Vagina (tissue), 2 donors: ENCODE measurements at regions not wholly inside any gene's neighbourhood (a gene's known extent, or its start where the extent isn't known, plus 50 kb on each side); places are given as distances from the start of the nearest gene placed in this dataset.

Source experiments
- DNase-seq, 2 donors: peaks; one replicate each; pipeline ENCODE4 v3.0.0-alpha.2; 2017; ENCODE audit errors: extremely low spot score in 2 of 2
- H3K27ac ChIP-seq: fragments of 200-600 bp; sonication (generic); one replicate; pipeline ENCODE4 v1.5.1; 2019
- H3K27me3 ChIP-seq: fragments of 200-600 bp; sonication (generic); one replicate; pipeline ENCODE4 v1.5.1; 2019
- H3K36me3 ChIP-seq, 2 donors: fragments of 200-600 bp; sonication (generic); one replicate each; pipeline ENCODE4 v1.5.1; 2017 to 2019
- H3K4me1 ChIP-seq: fragments of 200-600 bp; sonication (generic); one replicate; pipeline ENCODE4 v1.5.1; 2019
- H3K4me3 ChIP-seq, 2 donors: fragments of 200-600 bp; sonication (generic); 1 replicate in 1 of 2; 2 replicates in 1 of 2; pipeline ENCODE4 v1.5.1; 2016 to 2019
- H3K9me3 ChIP-seq: fragments of 200-600 bp; sonication (generic); one replicate; pipeline ENCODE4 v1.5.1; 2019
- CTCF ChIP-seq, 3 experiments: fragments of 450-650 bp in 2 of 3; fragments of 200-600 bp in 1 of 3; sonication (generic) in 1 of 3; IDR thresholded peaks; one replicate each; pipeline ENCODE4 v1.5.1; 2017 to 2019; ENCODE audit warnings: antibody characterized with exemption in 3 of 3, mild to moderate bottlenecking in 2 of 3, moderate library complexity in 2 of 3
- POLR2A ChIP-seq, 2 donors: fragments of 450-650 bp; IDR thresholded peaks; one replicate each; pipeline ENCODE4 v1.6.1; 2017; ENCODE audit warnings: antibody characterized with exemption in 2 of 2, mild to moderate bottlenecking in 2 of 2, moderate library complexity in 2 of 2
- POLR2AphosphoS5 ChIP-seq, 2 donors: sonication (generic); formaldehyde crosslinking; IDR thresholded peaks; one replicate each; pipeline ENCODE4 v1.9.0; 2017; ENCODE audit warnings: antibody characterized with exemption in 2 of 2, mild to moderate bottlenecking in 2 of 2, low read depth in 1 of 2; ENCODE audit not compliant: insufficient read depth in 1 of 2
- intact Hi-C: fragments of 100-400 bp; cut with DNase I; formaldehyde crosslinking; loops from one replicate; pipeline ENCODE4 v1.15.1; 2023

DNA sequence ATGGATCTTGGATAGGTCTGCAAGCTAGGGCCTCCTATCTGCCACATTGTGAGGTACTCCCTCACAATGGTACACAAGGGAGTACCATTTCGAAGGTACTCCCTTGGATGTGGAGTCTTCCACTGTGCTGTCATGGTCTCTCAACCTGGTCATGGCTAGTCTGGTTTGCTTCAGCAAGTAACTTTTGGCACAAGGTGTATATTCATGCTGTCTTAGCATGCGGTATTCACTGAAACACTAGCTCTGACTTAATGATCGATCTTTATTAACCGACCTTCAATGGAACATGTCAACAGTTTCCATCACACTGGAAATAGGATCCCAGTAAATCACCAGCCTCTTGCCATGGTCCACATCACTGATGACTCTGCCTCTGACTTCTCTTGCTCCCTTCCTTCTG lies 77.5 kb upstream of the HS3ST1 start:
- intact Hi-C loops, result no loop called here
- H3K27me3 ChIP-seq, result no peaks in the 10 kb centered on the region
- no peaks in the 10 kb centered on the region for H3K9me3 ChIP-seq
- no peaks in the 10 kb centered on the region for H3K36me3 ChIP-seq
- no peak overlapping the region for H3K27ac ChIP-seq
- peaks cover 8% of the 10 kb centered on the region for H3K4me1 ChIP-seq
- no peak overlapping the region for H3K4me3 ChIP-seq
- TF ChIP-seq POLR2AphosphoS5 (IDR thresholded peaks at IDR 0.05; ENCODE audit: insufficient read depth in 1 of 2, low read depth in 1 of 2), result no peak
- no peak for TF ChIP-seq POLR2A (IDR thresholded peaks at IDR 0.05)
- no peak for TF ChIP-seq CTCF (IDR thresholded peaks at IDR 0.05)
- no peak for DNase-seq

GRCh38 chr4:11505221-11505971 lies 76.7 kb upstream of the HS3ST1 start:
- no peaks in the 10 kb centered on the region for H3K9me3 ChIP-seq
- H3K27me3 ChIP-seq, result no peaks in the 10 kb centered on the region
- no peak for DNase-seq
- no peak overlapping the region for H3K4me3 ChIP-seq
- H3K4me1 ChIP-seq, result peaks cover 8% of the 10 kb centered on the region
- TF ChIP-seq POLR2AphosphoS5 (IDR thresholded peaks at IDR 0.05; ENCODE audit: insufficient read depth in 1 of 2, low read depth in 1 of 2) (peak in 1 of 2 donors; percentile 83), POLR2A (IDR thresholded peaks at IDR 0.05) (no peak), CTCF (IDR thresholded peaks at IDR 0.05) (no peak)
- intact Hi-C loops, result no loop called here
- no peak overlapping the region for H3K27ac ChIP-seq
- H3K36me3 ChIP-seq, result no peaks in the 10 kb centered on the region

DNA sequence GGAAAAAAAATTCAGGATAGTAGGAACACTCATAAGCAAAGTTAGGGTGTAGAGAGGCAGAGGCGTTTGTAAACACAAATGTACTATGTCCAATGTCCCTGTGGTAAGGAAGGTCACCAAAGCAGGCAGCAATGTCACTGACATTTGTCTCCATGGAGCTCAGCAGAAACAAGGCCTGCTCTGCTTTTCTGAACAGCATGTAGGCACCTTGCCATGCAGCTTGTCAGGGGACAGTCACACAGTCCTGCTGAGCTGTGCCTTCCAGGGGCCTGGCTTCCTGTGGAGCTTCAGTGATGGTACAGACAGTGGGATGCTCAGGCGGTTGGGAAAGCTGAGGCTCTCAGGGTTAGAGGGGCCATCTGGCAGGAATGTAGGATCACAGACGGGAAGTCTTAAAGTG lies 74.5 kb upstream of the HS3ST1 start:
- TF ChIP-seq POLR2A (IDR thresholded peaks at IDR 0.05) (no peak), POLR2AphosphoS5 (IDR thresholded peaks at IDR 0.05; ENCODE audit: insufficient read depth in 1 of 2, low read depth in 1 of 2) (no peak), CTCF (IDR thresholded peaks at IDR 0.05) (no peak)
- no peak overlapping the region for H3K4me3 ChIP-seq
- H3K27me3 ChIP-seq, result no peaks in the 10 kb centered on the region
- intact Hi-C loops, result no loop called here
- no peak for DNase-seq
- H3K36me3 ChIP-seq, result no peaks in the 10 kb centered on the region
- H3K27ac ChIP-seq, result no peak overlapping the region
- H3K4me1 ChIP-seq, result peaks cover 8% of the 10 kb centered on the region
- H3K9me3 ChIP-seq, result no peaks in the 10 kb centered on the region

DNA sequence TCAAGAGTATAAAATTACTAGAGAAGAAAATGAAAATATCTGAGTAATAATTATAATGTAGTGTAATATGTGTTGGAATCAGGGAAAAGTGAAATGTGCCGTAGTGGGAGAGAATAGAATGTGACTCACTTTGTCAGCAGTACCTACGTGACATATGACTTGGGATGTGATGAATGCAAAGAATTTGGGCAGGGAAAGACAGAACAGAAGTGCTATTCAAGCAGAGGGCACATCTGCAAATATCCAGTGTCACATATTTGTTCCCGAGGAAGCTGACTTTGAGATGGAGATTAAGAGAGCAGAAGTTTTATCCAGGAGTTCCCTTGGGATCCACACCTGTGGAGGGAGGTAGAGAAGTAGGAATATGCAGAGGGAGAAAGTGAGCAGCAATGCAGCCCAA lies 69.3 kb upstream of the HS3ST1 start:
- H3K27ac ChIP-seq, result no peak overlapping the region
- no peak for TF ChIP-seq POLR2AphosphoS5 (IDR thresholded peaks at IDR 0.05; ENCODE audit: insufficient read depth in 1 of 2, low read depth in 1 of 2)
- TF ChIP-seq CTCF (IDR thresholded peaks at IDR 0.05), result no peak
- no peak for TF ChIP-seq POLR2A (IDR thresholded peaks at IDR 0.05)
- peaks cover 7% of the 10 kb centered on the region for H3K4me1 ChIP-seq
- no peaks in the 10 kb centered on the region for H3K9me3 ChIP-seq
- no peak overlapping the region for H3K4me3 ChIP-seq
- DNase-seq, result no peak
- H3K36me3 ChIP-seq, result no peaks in the 10 kb centered on the region
- intact Hi-C loops, result no loop called here
- no peaks in the 10 kb centered on the region for H3K27me3 ChIP-seq

GRCh38 chr4:11497212-11497806 lies 68.6 kb upstream of the HS3ST1 start:
- Histone ChIP-seq H3K4me1 (peaks cover 7% of the 10 kb centered on the region), H3K4me3 (no peak overlapping the region), H3K9me3 (no peaks in the 10 kb centered on the region), H3K36me3 (no peaks in the 10 kb centered on the region), H3K27me3 (no peaks in the 10 kb centered on the region), H3K27ac (no peak overlapping the region)
- TF ChIP-seq POLR2A (IDR thresholded peaks at IDR 0.05) (no peak), POLR2AphosphoS5 (IDR thresholded peaks at IDR 0.05; ENCODE audit: insufficient read depth in 1 of 2, low read depth in 1 of 2) (no peak), CTCF (IDR thresholded peaks at IDR 0.05) (no peak)
- intact Hi-C loops, result no loop called here
- no peak for DNase-seq
